ENCODE measurements at regions not wholly inside any gene's neighbourhood (a gene's known extent, or its start where the extent isn't known, plus 50 kb on each side); places are given as distances from the start of the nearest gene placed in this dataset.

- Mint-ChIP-seq H3K9me3 (ENCODE audit: unreplicated experiment) (no peaks in the 10 kb centered on the region), H3K36me3 (ENCODE audit: low read depth, unreplicated experiment) (no peaks in the 10 kb centered on the region), H3K27ac (ENCODE audit: unreplicated experiment) (no peak overlapping the region), H3K4me3 (ENCODE audit: unreplicated experiment) (no peak overlapping the region), H3K27me3 (ENCODE audit: unreplicated experiment) (peaks cover 3% of the 10 kb centered on the region), H3K4me1 (ENCODE audit: unreplicated experiment) (no peaks in the 10 kb centered on the region)
- no peak for TF ChIP-seq CTCF (IDR thresholded peaks at IDR 0.05; ENCODE audit: unreplicated experiment)
- DNase-seq (ENCODE audit: low spot score): no peak
These were observed 191.9 kb downstream of the TFAP2C start for GRCh38 chr20:56820984-56821383.

GRCh38 chr20:56826306-56826704 is 197.2 kb downstream of the TFAP2C start:
- no peak for DNase-seq (ENCODE audit: low spot score)
- no peak for TF ChIP-seq CTCF (IDR thresholded peaks at IDR 0.05; ENCODE audit: unreplicated experiment)
- Mint-ChIP-seq H3K4me1 (ENCODE audit: unreplicated experiment) (peaks cover 5% of the 10 kb centered on the region), H3K27me3 (ENCODE audit: unreplicated experiment) (peaks cover 9% of the 10 kb centered on the region), H3K4me3 (ENCODE audit: unreplicated experiment) (no peak overlapping the region), H3K9me3 (ENCODE audit: unreplicated experiment) (no peaks in the 10 kb centered on the region), H3K27ac (ENCODE audit: unreplicated experiment) (no peak overlapping the region), H3K36me3 (ENCODE audit: low read depth, unreplicated experiment) (no peaks in the 10 kb centered on the region)

GRCh38 chr20:56826705-56827665 is 197.9 kb downstream of the TFAP2C start:
- Mint-ChIP-seq H3K36me3 (ENCODE audit: low read depth, unreplicated experiment) (no peaks in the 10 kb centered on the region), H3K4me1 (ENCODE audit: unreplicated experiment) (peaks cover 5% of the 10 kb centered on the region), H3K4me3 (ENCODE audit: unreplicated experiment) (no peak overlapping the region), H3K9me3 (ENCODE audit: unreplicated experiment) (no peaks in the 10 kb centered on the region), H3K27ac (ENCODE audit: unreplicated experiment) (no peak overlapping the region), H3K27me3 (ENCODE audit: unreplicated experiment) (peaks cover 8% of the 10 kb centered on the region)
- no peak for DNase-seq (ENCODE audit: low spot score)
- TF ChIP-seq CTCF (IDR thresholded peaks at IDR 0.05; ENCODE audit: unreplicated experiment): no peak

- no peaks in the 10 kb centered on the region for H3K9me3 Mint-ChIP-seq (ENCODE audit: unreplicated experiment)
- no peaks in the 10 kb centered on the region for H3K36me3 Mint-ChIP-seq (ENCODE audit: low read depth, unreplicated experiment)
- no peak for TF ChIP-seq CTCF (IDR thresholded peaks at IDR 0.05; ENCODE audit: unreplicated experiment)
- H3K27me3 Mint-ChIP-seq (ENCODE audit: unreplicated experiment): peaks cover 9% of the 10 kb centered on the region
- no peak overlapping the region for H3K27ac Mint-ChIP-seq (ENCODE audit: unreplicated experiment)
- DNase-seq (ENCODE audit: low spot score): no peak
- H3K4me1 Mint-ChIP-seq (ENCODE audit: unreplicated experiment): peaks cover 5% of the 10 kb centered on the region
- H3K4me3 Mint-ChIP-seq (ENCODE audit: unreplicated experiment): no peak overlapping the region
These were observed 198.7 kb downstream of the TFAP2C start for GRCh38 chr20:56827763-56828162.

- peaks cover 5% of the 10 kb centered on the region for H3K4me1 Mint-ChIP-seq (ENCODE audit: unreplicated experiment)
- peaks cover 9% of the 10 kb centered on the region for H3K27me3 Mint-ChIP-seq (ENCODE audit: unreplicated experiment)
- no peak for TF ChIP-seq CTCF (IDR thresholded peaks at IDR 0.05; ENCODE audit: unreplicated experiment)
These were observed 199.3 kb downstream of the TFAP2C start for GRCh38 chr20:56828402-56828801.

More at GRCh38 chr20:56828402-56828801, 199.3 kb downstream of the TFAP2C start:
- H3K36me3 Mint-ChIP-seq (ENCODE audit: low read depth, unreplicated experiment): no peaks in the 10 kb centered on the region
- DNase-seq (ENCODE audit: low spot score): no peak
- H3K4me3 Mint-ChIP-seq (ENCODE audit: unreplicated experiment): no peak overlapping the region
- H3K27ac Mint-ChIP-seq (ENCODE audit: unreplicated experiment): no peak overlapping the region
- H3K9me3 Mint-ChIP-seq (ENCODE audit: unreplicated experiment): no peaks in the 10 kb centered on the region
